ENCODE measurements at regions not wholly inside any gene's neighbourhood (a gene's known extent, or its start where the extent isn't known, plus 50 kb on each side); places are given as distances from the start of the nearest gene placed in this dataset.

GRCh38 chrX:30468471-30468870 is 109.1 kb downstream of the TASL start:
- no peak for DNase-seq
- no peak overlapping the region for H3K4me3 ChIP-seq (ENCODE audit: low read depth, low read length)
- TF ChIP-seq, protein P1, sequence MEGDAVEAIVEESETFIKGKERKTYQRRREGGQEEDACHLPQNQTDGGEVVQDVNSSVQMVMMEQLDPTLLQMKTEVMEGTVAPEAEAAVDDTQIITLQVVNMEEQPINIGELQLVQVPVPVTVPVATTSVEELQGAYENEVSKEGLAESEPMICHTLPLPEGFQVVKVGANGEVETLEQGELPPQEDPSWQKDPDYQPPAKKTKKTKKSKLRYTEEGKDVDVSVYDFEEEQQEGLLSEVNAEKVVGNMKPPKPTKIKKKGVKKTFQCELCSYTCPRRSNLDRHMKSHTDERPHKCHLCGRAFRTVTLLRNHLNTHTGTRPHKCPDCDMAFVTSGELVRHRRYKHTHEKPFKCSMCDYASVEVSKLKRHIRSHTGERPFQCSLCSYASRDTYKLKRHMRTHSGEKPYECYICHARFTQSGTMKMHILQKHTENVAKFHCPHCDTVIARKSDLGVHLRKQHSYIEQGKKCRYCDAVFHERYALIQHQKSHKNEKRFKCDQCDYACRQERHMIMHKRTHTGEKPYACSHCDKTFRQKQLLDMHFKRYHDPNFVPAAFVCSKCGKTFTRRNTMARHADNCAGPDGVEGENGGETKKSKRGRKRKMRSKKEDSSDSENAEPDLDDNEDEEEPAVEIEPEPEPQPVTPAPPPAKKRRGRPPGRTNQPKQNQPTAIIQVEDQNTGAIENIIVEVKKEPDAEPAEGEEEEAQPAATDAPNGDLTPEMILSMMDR (IDR thresholded peaks at IDR 0.05; ENCODE audit: low read depth, low read length, missing control alignments) = no peak
- in situ Hi-C loops (cut with HindIII; ENCODE audit: low pct_ligation_motif_present, low sequenced_read_pairs) = no loop called here
- no peak overlapping the region for H3K27ac ChIP-seq
- H3K27me3 ChIP-seq (replicated peaks) = no peaks in the 10 kb centered on the region
- H3K36me3 ChIP-seq (replicated peaks) = no peaks in the 10 kb centered on the region

All from brain microvascular endothelial cell (primary cell).